ENCODE measurements at regions not wholly inside any gene's neighbourhood (a gene's known extent, or its start where the extent isn't known, plus 50 kb on each side); places are given as distances from the start of the nearest gene placed in this dataset.

- no peak for FAIRE-seq
Observed at GRCh38 chr1:79113836-79114235, 107.3 kb upstream of the ADGRL4 start.

GRCh38 chr1:79110749-79111148, 104.2 kb upstream of the ADGRL4 start:
- FAIRE-seq, result no peak

- no peak for FAIRE-seq
Observed at GRCh38 chr1:79109445-79109844, 102.9 kb upstream of the ADGRL4 start.

GRCh38 chr1:79105500-79105899, 99.0 kb upstream of the ADGRL4 start:
- FAIRE-seq, result no peak

- no peak for FAIRE-seq
Observed at GRCh38 chr1:79104617-79105016, 98.1 kb upstream of the ADGRL4 start.

- no peak for FAIRE-seq
Observed at GRCh38 chr1:79100385-79100784, 93.9 kb upstream of the ADGRL4 start.

GRCh38 chr1:79090985-79091384, 84.5 kb upstream of the ADGRL4 start:
- no peak for FAIRE-seq

GRCh38 chr1:79089946-79090345, 83.4 kb upstream of the ADGRL4 start:
- FAIRE-seq, result no peak

- no peak for FAIRE-seq
Observed at GRCh38 chr1:79082233-79082632, 75.7 kb upstream of the ADGRL4 start.

GRCh38 chr1:79079770-79080169, 73.2 kb upstream of the ADGRL4 start:
- FAIRE-seq, result no peak

GRCh38 chr1:79074975-79075374, 68.4 kb upstream of the ADGRL4 start:
- no peak for FAIRE-seq

GRCh38 chr1:79069828-79070227, 63.3 kb upstream of the ADGRL4 start:
- no peak for FAIRE-seq

GRCh38 chr1:79059341-79059740, 52.8 kb upstream of the ADGRL4 start:
- FAIRE-seq, result no peak

Data from G401.6 (cell line).